ENCODE measurements at regions not wholly inside any gene's neighbourhood (a gene's known extent, or its start where the extent isn't known, plus 50 kb on each side); places are given as distances from the start of the nearest gene placed in this dataset.

DNA sequence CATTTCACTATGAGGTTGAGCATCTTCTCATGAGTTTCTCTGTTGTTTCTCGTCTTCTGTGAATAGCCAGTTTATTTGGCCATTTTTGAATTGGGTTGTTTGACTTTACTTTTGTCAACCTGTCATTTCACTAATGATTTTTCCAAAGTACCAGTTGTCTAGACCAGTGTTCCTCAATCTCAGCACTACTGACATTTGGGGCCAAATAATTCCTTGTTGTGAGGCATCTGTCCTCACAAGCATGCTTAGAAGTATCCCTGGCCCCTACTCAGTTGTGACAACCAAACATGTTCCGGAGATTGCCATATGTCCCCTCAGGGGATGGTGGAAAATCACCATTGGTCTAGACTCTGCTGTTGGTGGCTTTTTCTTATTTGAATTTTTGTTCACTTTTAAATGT lies 87.7 kb upstream of the GNAZ start:
- Histone ChIP-seq H3K4me2 (ENCODE audit: low read depth, low read length, poor library complexity, severe bottlenecking) (no peak overlapping the region), H3F3A (ENCODE audit: insufficient read depth) (no peaks in the 10 kb centered on the region), H3K4me3 (ENCODE audit: insufficient read depth, low read length, poor library complexity, severe bottlenecking) (no peak overlapping the region), H3K27me3 (ENCODE audit: low read length) (no peaks in the 10 kb centered on the region), H4K20me1 (ENCODE audit: low read depth, low read length) (no peaks in the 10 kb centered on the region), H2AFZ (ENCODE audit: low read depth, low read length, severe bottlenecking) (no peak overlapping the region), H3K9me2 (replicated peaks; ENCODE audit: insufficient read depth, low read length) (no peaks in the 10 kb centered on the region), H3K79me2 (ENCODE audit: insufficient read depth, low read length) (no peaks in the 10 kb centered on the region), H3K9ac (ENCODE audit: low read length) (no peak overlapping the region), H3K36me3 (ENCODE audit: low read length) (0 out of 2 replicates have a peak, but pooled peaks cover 6% of the 10 kb centered on the region), H3K27ac (ENCODE audit: low read depth, low read length) (no peak overlapping the region), H3K9me3 (ENCODE audit: insufficient read depth, low read length) (peaks cover 21% of the 10 kb centered on the region; the same call in 1 of the 2 replicates)
- no peak for TF ChIP-seq EZH2phosphoT487 (conservative IDR thresholded peaks at IDR 0.05; ENCODE audit: low read length)
- no peak for TF ChIP-seq CTCF (IDR thresholded peaks at IDR 0.05; ENCODE audit: insufficient read depth, low read length, poor library complexity, severe bottlenecking)

DNA sequence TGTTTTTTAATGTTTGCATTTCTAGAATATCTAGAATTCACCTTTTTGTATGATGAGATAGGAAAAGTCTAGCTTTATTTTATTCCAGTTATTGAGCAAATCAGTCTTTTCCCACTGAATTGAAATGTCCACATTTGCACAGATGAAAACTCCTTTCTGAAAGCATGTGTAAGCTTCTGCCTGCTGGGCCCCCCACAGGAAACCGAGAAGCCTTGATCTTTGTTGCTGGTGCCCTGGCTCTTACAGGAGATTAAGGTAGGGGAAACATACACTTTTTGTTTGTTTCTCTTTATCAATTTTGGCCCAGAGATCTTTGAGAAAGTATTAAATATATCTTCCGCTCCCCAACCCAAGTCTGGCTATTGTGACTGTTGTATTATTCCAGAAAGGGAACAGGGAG lies 87.2 kb upstream of the GNAZ start:
- H3K9me3 ChIP-seq (ENCODE audit: insufficient read depth, low read length) = peaks cover 21% of the 10 kb centered on the region; the same call in 1 of the 2 replicates
- no peaks in the 10 kb centered on the region for H3F3A ChIP-seq (ENCODE audit: insufficient read depth)
- TF ChIP-seq EZH2phosphoT487 (conservative IDR thresholded peaks at IDR 0.05; ENCODE audit: low read length) (no peak), CTCF (IDR thresholded peaks at IDR 0.05; ENCODE audit: insufficient read depth, low read length, poor library complexity, severe bottlenecking) (no peak)
- H3K27me3 ChIP-seq (ENCODE audit: low read length) = no peaks in the 10 kb centered on the region
- no peak overlapping the region for H3K4me3 ChIP-seq (ENCODE audit: insufficient read depth, low read length, poor library complexity, severe bottlenecking)
- H3K9ac ChIP-seq (ENCODE audit: low read length) = no peak overlapping the region
- no peaks in the 10 kb centered on the region for H4K20me1 ChIP-seq (ENCODE audit: low read depth, low read length)
- H2AFZ ChIP-seq (ENCODE audit: low read depth, low read length, severe bottlenecking) = no peak overlapping the region
- H3K79me2 ChIP-seq (ENCODE audit: insufficient read depth, low read length) = no peaks in the 10 kb centered on the region
- no peak overlapping the region for H3K4me2 ChIP-seq (ENCODE audit: low read depth, low read length, poor library complexity, severe bottlenecking)
- no peak overlapping the region for H3K27ac ChIP-seq (ENCODE audit: low read depth, low read length)
- H3K36me3 ChIP-seq (ENCODE audit: low read length) = 0 out of 2 replicates have a peak, but pooled peaks cover 6% of the 10 kb centered on the region
- no peaks in the 10 kb centered on the region for H3K9me2 ChIP-seq (replicated peaks; ENCODE audit: insufficient read depth, low read length)

GRCh38 chr22:22983816-22984215 lies 86.5 kb upstream of the GNAZ start:
- Histone ChIP-seq H3K4me2 (ENCODE audit: low read depth, low read length, poor library complexity, severe bottlenecking) (no peak overlapping the region), H3K9me3 (ENCODE audit: insufficient read depth, low read length) (peaks cover 21% of the 10 kb centered on the region; the same call in 1 of the 2 replicates), H4K20me1 (ENCODE audit: low read depth, low read length) (no peaks in the 10 kb centered on the region), H3K79me2 (ENCODE audit: insufficient read depth, low read length) (no peaks in the 10 kb centered on the region), H3K27me3 (ENCODE audit: low read length) (no peaks in the 10 kb centered on the region), H3K27ac (ENCODE audit: low read depth, low read length) (no peak overlapping the region), H3F3A (ENCODE audit: insufficient read depth) (no peaks in the 10 kb centered on the region), H3K9ac (ENCODE audit: low read length) (no peak overlapping the region), H3K36me3 (ENCODE audit: low read length) (0 out of 2 replicates have a peak, but pooled peaks cover 6% of the 10 kb centered on the region), H3K9me2 (replicated peaks; ENCODE audit: insufficient read depth, low read length) (no peaks in the 10 kb centered on the region), H2AFZ (ENCODE audit: low read depth, low read length, severe bottlenecking) (no peak overlapping the region), H3K4me3 (ENCODE audit: insufficient read depth, low read length, poor library complexity, severe bottlenecking) (no peak overlapping the region)
- no peak for TF ChIP-seq CTCF (IDR thresholded peaks at IDR 0.05; ENCODE audit: insufficient read depth, low read length, poor library complexity, severe bottlenecking)
- no peak for TF ChIP-seq EZH2phosphoT487 (conservative IDR thresholded peaks at IDR 0.05; ENCODE audit: low read length)
